ENCODE measurements at regions not wholly inside any gene's neighbourhood (a gene's known extent, or its start where the extent isn't known, plus 50 kb on each side); places are given as distances from the start of the nearest gene placed in this dataset.
"Not testable (repeated sequence)": the region's sequence is repeated elsewhere in the genome, so short reads cannot be mapped to it uniquely, and the experiment has no call there.

DNA sequence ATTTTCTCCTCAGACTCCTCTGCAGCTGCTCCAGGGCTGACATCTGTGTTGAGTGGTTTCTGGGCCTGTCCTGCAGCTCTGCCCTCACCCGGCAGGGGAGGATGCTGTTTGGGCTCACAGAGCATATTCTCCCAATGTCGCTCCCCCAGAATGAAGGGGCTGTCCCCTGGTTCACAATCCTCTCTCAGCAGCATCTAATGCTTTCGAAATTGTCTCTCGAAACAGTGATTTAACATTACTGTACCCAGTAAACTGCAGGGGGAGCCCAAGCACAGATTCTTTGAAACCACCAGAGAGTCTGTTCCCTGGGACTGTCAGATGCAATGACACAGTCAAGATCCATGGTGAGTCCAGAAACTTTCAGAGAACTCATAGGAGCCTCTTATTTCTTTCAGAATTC is 1135.2 kb downstream of the TMEM121 start:
- H3K36me3 ChIP-seq (ENCODE audit: control insufficient read depth, insufficient read depth, low read length); H3K27me3 ChIP-seq (ENCODE audit: control insufficient read depth, insufficient read depth, low read length); H3K9ac ChIP-seq (ENCODE audit: low read length); H3K4me1 ChIP-seq (ENCODE audit: control insufficient read depth, insufficient read depth, low read length); H3K27ac ChIP-seq (ENCODE audit: low read depth, low read length); H3K4me3 ChIP-seq (ENCODE audit: low read depth, low read length): not testable (repeated sequence)
- peaks cover 67% of the 10 kb centered on the region for H3K9me3 ChIP-seq (ENCODE audit: control insufficient read depth, insufficient read depth, low read depth, low read length)

DNA sequence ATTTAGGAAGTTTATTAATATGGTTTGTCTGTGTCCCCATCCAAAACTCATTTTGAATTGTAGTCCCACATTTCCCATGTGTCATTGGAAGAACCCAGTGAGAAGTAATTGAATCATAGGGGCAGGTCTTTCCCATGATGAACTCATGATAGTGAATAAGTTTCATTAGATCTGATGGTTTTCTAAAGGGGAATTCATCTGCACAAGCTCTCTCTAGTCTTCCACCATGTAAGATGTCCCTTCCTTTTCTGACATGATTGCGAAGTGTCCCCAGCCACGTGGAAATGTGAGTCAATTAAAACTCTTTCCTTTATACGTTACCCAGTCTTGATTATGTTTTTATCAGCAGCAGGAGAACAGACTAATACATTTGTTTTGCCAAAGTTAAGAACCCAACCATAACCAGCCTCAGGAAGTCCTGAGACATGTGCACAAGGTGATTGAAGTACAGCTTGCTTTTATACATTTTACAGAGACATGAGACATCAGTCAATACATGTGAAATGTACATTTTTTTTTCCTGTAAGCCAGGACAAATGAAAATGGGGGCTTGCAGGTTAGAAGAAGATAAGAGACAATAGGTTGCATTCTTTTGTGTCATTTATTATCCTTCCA is 1136.7 kb downstream of the TMEM121 start:
- no peaks in the 10 kb centered on the region for H3K27me3 ChIP-seq (ENCODE audit: control insufficient read depth, insufficient read depth, low read length)
- H3K4me1 ChIP-seq (ENCODE audit: control insufficient read depth, insufficient read depth, low read length): no peaks in the 10 kb centered on the region
- no peak overlapping the region for H3K9ac ChIP-seq (ENCODE audit: low read length)
- no peak overlapping the region for H3K4me3 ChIP-seq (ENCODE audit: low read depth, low read length)
- H3K27ac ChIP-seq (ENCODE audit: low read depth, low read length): no peak overlapping the region
- peaks cover 62% of the 10 kb centered on the region for H3K9me3 ChIP-seq (ENCODE audit: control insufficient read depth, insufficient read depth, low read depth, low read length)
- H3K36me3 ChIP-seq (ENCODE audit: control insufficient read depth, insufficient read depth, low read length): no peaks in the 10 kb centered on the region

DNA sequence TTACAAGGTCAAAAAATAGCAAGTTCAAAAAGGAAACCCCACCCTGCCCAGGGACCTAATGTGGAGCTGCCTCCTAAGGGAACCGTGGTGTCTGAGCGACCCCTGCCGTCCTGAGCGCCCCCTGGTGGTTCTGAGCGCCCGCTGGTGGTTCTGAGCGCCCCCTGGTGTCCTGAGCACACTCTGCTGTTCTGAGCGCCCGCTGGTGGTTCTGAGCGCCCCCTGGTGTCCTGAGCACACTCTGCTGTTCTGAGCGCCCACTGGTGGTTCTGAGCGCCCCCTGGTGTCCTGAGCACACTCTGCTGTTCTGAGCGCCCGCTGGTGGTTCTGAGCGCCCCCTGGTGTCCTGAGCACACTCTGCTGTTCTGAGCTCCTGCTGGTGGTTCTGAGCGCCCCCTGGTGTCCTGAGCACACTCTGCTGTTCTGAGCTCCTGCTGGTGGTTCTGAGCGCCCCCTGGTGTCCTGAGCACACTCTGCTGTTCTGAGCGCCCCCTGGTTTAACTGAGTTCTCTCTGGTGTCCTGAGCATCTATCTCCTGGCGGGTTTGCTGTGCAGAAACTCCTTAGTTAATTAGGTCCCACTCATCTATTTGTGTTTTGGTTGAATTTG is 1137.5 kb downstream of the TMEM121 start:
- not testable (repeated sequence) for H3K27ac ChIP-seq (ENCODE audit: low read depth, low read length)

DNA sequence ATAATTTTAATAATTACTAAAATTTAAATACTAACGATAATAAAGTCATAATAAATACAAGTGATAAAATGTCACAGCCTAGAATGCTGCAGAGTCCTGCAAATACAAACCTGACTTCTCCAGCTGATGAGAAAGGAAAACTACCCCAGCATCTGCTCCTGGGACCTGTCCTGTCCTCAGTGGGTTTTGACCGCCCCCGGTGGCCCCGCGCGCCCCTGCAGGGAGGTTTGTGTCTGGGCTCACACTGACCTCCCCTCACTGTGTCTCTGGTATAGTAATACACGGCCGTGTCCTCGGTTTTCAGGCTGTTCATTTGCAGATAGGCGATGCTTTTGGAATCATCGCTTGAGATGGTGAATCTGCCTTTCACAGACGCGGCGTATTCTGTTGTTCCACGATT is 1139.4 kb downstream of the TMEM121 start:
- Histone ChIP-seq H3K27ac (ENCODE audit: low read depth, low read length) (no peak overlapping the region), H3K36me3 (ENCODE audit: control insufficient read depth, insufficient read depth, low read length) (no peaks in the 10 kb centered on the region), H3K9me3 (ENCODE audit: control insufficient read depth, insufficient read depth, low read depth, low read length) (peaks cover 60% of the 10 kb centered on the region), H3K9ac (ENCODE audit: low read length) (no peak overlapping the region), H3K4me3 (ENCODE audit: low read depth, low read length) (no peak overlapping the region), H3K4me1 (ENCODE audit: control insufficient read depth, insufficient read depth, low read length) (no peaks in the 10 kb centered on the region), H3K27me3 (ENCODE audit: control insufficient read depth, insufficient read depth, low read length) (no peaks in the 10 kb centered on the region)

More for the DNA sequence above, 1137.5 kb downstream of the TMEM121 start:
- not testable (repeated sequence) for H3K4me1 ChIP-seq (ENCODE audit: control insufficient read depth, insufficient read depth, low read length); H3K4me3 ChIP-seq (ENCODE audit: low read depth, low read length); H3K36me3 ChIP-seq (ENCODE audit: control insufficient read depth, insufficient read depth, low read length); H3K9ac ChIP-seq (ENCODE audit: low read length); H3K27me3 ChIP-seq (ENCODE audit: control insufficient read depth, insufficient read depth, low read length)
- H3K9me3 ChIP-seq (ENCODE audit: control insufficient read depth, insufficient read depth, low read depth, low read length): peaks cover 63% of the 10 kb centered on the region

DNA sequence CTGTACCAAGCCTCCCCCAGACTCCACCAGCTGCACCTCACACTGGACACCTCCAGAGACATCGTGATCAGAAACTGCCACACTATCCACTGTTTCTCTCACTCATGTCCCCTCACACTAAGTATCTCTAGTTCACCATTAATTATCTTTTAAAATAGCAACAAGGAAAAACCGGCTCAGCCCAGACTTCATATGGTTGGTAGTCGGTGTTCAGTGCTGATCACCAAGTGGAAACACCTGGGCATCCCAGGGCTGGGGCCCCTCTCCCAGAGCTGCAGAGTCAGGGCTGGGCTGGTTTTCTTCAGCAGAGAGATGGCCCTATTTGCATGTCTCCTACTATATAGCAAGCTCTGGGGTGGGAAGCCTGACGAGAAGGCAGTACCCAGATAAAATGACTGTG is 1140.0 kb downstream of the TMEM121 start:
- Histone ChIP-seq H3K36me3 (ENCODE audit: control insufficient read depth, insufficient read depth, low read length) (no peaks in the 10 kb centered on the region), H3K27me3 (ENCODE audit: control insufficient read depth, insufficient read depth, low read length) (no peaks in the 10 kb centered on the region), H3K9me3 (ENCODE audit: control insufficient read depth, insufficient read depth, low read depth, low read length) (peaks cover 60% of the 10 kb centered on the region), H3K4me3 (ENCODE audit: low read depth, low read length) (no peak overlapping the region), H3K4me1 (ENCODE audit: control insufficient read depth, insufficient read depth, low read length) (no peaks in the 10 kb centered on the region), H3K9ac (ENCODE audit: low read length) (no peak overlapping the region), H3K27ac (ENCODE audit: low read depth, low read length) (no peak overlapping the region)

DNA sequence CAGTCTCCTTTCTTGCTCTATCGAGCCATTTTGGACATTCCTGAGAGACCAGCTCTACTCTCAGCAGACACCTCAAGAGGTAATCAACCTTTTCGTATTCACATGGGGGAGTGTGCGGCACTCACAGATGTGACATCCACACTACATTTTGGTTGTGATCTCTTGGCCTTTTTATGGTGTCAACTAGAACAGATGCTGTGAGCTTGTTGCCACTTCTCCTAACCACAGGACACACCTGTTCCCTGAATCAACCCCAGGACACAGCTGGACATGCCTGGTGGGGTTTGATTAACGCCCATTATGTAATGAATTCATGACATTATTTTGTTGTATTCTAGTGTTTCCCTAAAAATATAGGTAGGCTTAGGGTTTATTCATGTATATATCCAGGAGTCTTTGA is 1143.6 kb downstream of the TMEM121 start:
- Histone ChIP-seq H3K36me3 (ENCODE audit: control insufficient read depth, insufficient read depth, low read length) (no peaks in the 10 kb centered on the region), H3K9ac (ENCODE audit: low read length) (no peak overlapping the region), H3K4me3 (ENCODE audit: low read depth, low read length) (no peak overlapping the region), H3K27ac (ENCODE audit: low read depth, low read length) (no peak overlapping the region), H3K9me3 (ENCODE audit: control insufficient read depth, insufficient read depth, low read depth, low read length) (peaks cover 50% of the 10 kb centered on the region), H3K27me3 (ENCODE audit: control insufficient read depth, insufficient read depth, low read length) (no peaks in the 10 kb centered on the region), H3K4me1 (ENCODE audit: control insufficient read depth, insufficient read depth, low read length) (no peaks in the 10 kb centered on the region)

DNA sequence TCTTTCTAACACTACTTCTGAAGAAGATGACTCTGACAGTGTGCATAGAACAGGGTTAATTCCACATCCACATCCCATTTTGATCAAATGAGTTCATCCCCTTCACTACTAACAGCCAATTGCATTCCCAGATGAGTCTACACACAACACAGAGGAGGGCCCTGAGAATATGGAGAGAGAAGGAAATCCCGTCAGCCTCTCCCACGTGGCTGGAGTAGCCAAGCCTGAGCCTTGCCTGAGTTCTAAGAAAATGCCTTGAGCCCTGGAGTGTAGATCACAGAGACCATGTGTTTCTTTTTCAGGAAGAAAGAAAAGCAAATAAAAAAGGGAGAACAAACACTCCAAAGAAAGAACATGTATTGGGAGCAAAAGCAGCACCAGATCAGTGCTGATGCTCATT is 1147.7 kb downstream of the TMEM121 start:
- H3K36me3 ChIP-seq (ENCODE audit: control insufficient read depth, insufficient read depth, low read length); H3K9ac ChIP-seq (ENCODE audit: low read length); H3K27me3 ChIP-seq (ENCODE audit: control insufficient read depth, insufficient read depth, low read length); H3K4me1 ChIP-seq (ENCODE audit: control insufficient read depth, insufficient read depth, low read length); H3K4me3 ChIP-seq (ENCODE audit: low read depth, low read length); H3K27ac ChIP-seq (ENCODE audit: low read depth, low read length): not testable (repeated sequence)
- peaks cover 40% of the 10 kb centered on the region; the same call in 1 of the 2 replicates for H3K9me3 ChIP-seq (ENCODE audit: control insufficient read depth, insufficient read depth, low read depth, low read length)

DNA sequence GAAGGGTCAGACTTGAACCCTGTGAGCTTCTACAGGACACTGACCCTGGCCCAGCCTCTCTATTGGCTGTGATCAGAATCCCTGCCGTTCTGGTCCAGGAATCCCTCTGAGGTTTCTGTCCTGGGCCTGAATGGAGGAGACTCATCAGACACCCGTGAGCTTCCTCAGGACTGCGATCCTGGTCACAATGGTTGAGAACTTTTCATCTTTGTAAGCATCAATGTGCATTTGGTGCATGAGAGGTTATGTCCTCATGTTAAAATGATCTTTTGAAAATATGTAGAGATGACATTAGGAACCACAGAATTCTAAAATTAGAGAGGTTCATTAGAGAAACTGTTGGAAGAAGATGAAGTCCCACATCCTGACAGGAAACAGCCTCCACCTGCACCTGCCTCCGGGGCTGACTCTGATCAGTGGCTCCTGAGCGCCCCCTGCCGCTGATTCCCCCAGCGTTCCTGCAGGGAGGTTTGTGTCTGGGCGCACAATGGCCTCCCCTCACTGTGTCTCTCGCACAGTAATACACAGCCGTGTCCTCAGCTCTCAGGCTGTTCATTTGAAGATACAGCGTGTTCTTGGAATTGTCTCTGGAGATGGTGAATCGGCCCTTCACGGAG is 1148.2 kb downstream of the TMEM121 start:
- H3K27me3 ChIP-seq (ENCODE audit: control insufficient read depth, insufficient read depth, low read length); H3K36me3 ChIP-seq (ENCODE audit: control insufficient read depth, insufficient read depth, low read length); H3K4me1 ChIP-seq (ENCODE audit: control insufficient read depth, insufficient read depth, low read length); H3K9ac ChIP-seq (ENCODE audit: low read length); H3K27ac ChIP-seq (ENCODE audit: low read depth, low read length); H3K4me3 ChIP-seq (ENCODE audit: low read depth, low read length): not testable (repeated sequence)
- peaks cover 41% of the 10 kb centered on the region; the same call in 1 of the 2 replicates for H3K9me3 ChIP-seq (ENCODE audit: control insufficient read depth, insufficient read depth, low read depth, low read length)

DNA sequence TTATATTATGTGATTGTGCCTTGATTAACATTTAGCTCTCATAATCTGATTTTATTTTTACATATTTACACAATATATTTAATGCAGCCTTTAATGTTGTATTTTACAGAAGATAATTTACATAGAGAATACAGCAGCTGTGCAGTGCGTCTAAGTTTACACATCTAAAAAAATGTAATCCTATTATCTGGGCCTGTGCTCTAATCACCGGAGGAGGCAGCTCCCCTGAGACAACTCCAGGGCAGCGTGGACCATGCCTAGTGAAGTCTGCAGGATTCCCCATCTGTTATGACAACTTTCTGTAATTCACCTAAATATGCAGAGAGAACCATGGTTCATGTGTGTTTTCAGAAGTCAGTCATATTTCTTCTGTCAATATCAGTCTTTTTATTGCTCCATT is 1149.3 kb downstream of the TMEM121 start:
- H3K4me3 ChIP-seq (ENCODE audit: low read depth, low read length); H3K27me3 ChIP-seq (ENCODE audit: control insufficient read depth, insufficient read depth, low read length); H3K27ac ChIP-seq (ENCODE audit: low read depth, low read length); H3K36me3 ChIP-seq (ENCODE audit: control insufficient read depth, insufficient read depth, low read length); H3K9ac ChIP-seq (ENCODE audit: low read length); H3K4me1 ChIP-seq (ENCODE audit: control insufficient read depth, insufficient read depth, low read length): not testable (repeated sequence)
- H3K9me3 ChIP-seq (ENCODE audit: control insufficient read depth, insufficient read depth, low read depth, low read length): peaks cover 43% of the 10 kb centered on the region; the same call in 1 of the 2 replicates

DNA sequence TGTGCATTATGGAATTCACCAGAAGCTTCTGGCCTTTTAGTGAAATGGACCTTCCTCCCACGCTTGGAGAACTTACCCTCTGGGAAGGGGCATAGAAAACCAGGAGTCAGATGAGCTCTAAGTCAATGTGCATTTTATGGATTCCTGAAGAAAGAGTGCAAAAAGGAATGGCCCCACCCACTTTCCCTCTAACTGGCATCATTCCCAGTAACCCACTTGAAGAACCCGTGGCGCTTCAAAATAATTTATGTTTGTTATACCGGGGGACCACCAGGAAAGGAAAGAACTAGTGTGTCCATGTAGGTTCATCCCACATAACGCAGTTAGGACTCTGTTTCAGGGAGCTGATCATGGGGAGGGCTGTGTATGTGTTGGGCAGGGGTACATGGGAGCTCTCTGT is 1153.4 kb downstream of the TMEM121 start:
- Histone ChIP-seq H3K9me3 (ENCODE audit: control insufficient read depth, insufficient read depth, low read depth, low read length) (peaks cover 49% of the 10 kb centered on the region; the same call in 1 of the 2 replicates), H3K27me3 (ENCODE audit: control insufficient read depth, insufficient read depth, low read length) (no peaks in the 10 kb centered on the region), H3K4me1 (ENCODE audit: control insufficient read depth, insufficient read depth, low read length) (no peaks in the 10 kb centered on the region), H3K36me3 (ENCODE audit: control insufficient read depth, insufficient read depth, low read length) (no peaks in the 10 kb centered on the region), H3K4me3 (ENCODE audit: low read depth, low read length) (no peak overlapping the region), H3K27ac (ENCODE audit: low read depth, low read length) (no peak overlapping the region), H3K9ac (ENCODE audit: low read length) (no peak overlapping the region)

DNA sequence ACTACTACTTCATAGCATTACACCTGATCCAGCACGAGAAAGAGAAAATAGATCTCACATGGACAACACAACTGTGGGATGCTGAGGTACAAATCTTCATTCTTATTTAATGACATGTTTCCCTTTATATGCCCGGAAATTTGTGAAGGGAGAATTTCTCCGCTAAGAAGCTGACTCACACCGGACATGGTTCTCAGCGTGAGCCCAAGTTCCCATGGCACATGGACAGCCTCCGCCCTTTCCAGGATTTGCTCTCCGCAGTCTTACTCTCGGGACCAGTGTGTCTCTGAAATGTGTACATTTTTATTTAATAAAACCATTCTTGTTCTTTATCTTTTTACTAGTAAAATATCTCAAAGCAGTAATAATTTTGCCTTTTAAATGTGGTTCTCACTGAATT is 1154.8 kb downstream of the TMEM121 start:
- Histone ChIP-seq H3K9ac (ENCODE audit: low read length) (no peak overlapping the region), H3K4me3 (ENCODE audit: low read depth, low read length) (no peak overlapping the region), H3K27me3 (ENCODE audit: control insufficient read depth, insufficient read depth, low read length) (no peaks in the 10 kb centered on the region), H3K27ac (ENCODE audit: low read depth, low read length) (no peak overlapping the region), H3K9me3 (ENCODE audit: control insufficient read depth, insufficient read depth, low read depth, low read length) (peaks cover 53% of the 10 kb centered on the region; the same call in 1 of the 2 replicates), H3K36me3 (ENCODE audit: control insufficient read depth, insufficient read depth, low read length) (no peaks in the 10 kb centered on the region), H3K4me1 (ENCODE audit: control insufficient read depth, insufficient read depth, low read length) (no peaks in the 10 kb centered on the region)

Measured in HUES6 (cell line).